HepG2 (cell line): ENCODE measurements at regions not wholly inside any gene's neighbourhood (a gene's known extent, or its start where the extent isn't known, plus 50 kb on each side); places are given as distances from the start of the nearest gene placed in this dataset.

Experiments
- ATAC-seq: fragments of 200-7000 bp; cut with Tn5 transposase; 3 replicates; pipeline ENCODE4 v1.9.1; 2020; ENCODE audit warnings: mild to moderate bottlenecking, moderate library complexity
- BruUV-seq: library from RNA; stranded (reverse); fragments of 400-500 nt; replicated peaks from 2 replicates; lab custom pipeline; 2021; lab: Mats Ljungman, UMichigan
- CTCF ChIA-PET: fragments of 300-600 bp; formaldehyde crosslinking; extraction: SDS; loops from one replicate; lab custom pipeline; 2021; ENCODE audit warnings: low total read pairs, inconsistent platforms, low intra/inter-chr PET ratio; lab: Yijun Ruan, JAX
- POLR2A ChIA-PET: fragments of 350-600 bp; sonication (Branson Sonifier 250); formaldehyde crosslinking; loops from one replicate; lab custom pipeline; 2020; ENCODE audit warnings: antibody characterized with exemption, inconsistent platforms; lab: Yijun Ruan, JAX
- DNase-seq: peaks from one replicate; pipeline ENCODE4 v3.0.0-alpha.2; 2015; ENCODE audit warnings: low spot score
- FAIRE-seq: peaks from 3 replicates; lab custom pipeline; 2011; peaks lifted over from hg19 to GRCh38; lab: Jason Lieb, UNC
- H2AFZ ChIP-seq: one replicate; pipeline ENCODE4 v1.6.1; 2011; ENCODE audit warnings: low read length, inconsistent platforms
- H3K27ac ChIP-seq: fragments of 300-600 bp; 3 replicates; pipeline ENCODE4 v1.8.0; 2011; ENCODE audit warnings: mixed run types, mild to moderate bottlenecking, mixed read lengths, low read length, inconsistent platforms; ENCODE audit not compliant: insufficient read depth; ENCODE audit errors: extremely low read length
- H3K27me3 ChIP-seq, 2 experiments: fragments of 200-600 bp in 1 of 2; 2 replicates in 1 of 2; 3 replicates in 1 of 2; pipeline versions ENCODE4 v1.6.0 to v1.8.0; 2011; ENCODE audit warnings: low read length in 2 of 2, mild to moderate bottlenecking in 2 of 2, moderate library complexity in 2 of 2, inconsistent platforms in 1 of 2; ENCODE audit not compliant: insufficient read depth in 2 of 2, control insufficient read depth in 1 of 2
- H3K36me3 ChIP-seq, 2 experiments: fragments of 200-600 bp in 1 of 2; replicated peaks in 1 of 2; 2 replicates in 1 of 2; 3 replicates in 1 of 2; pipeline versions ENCODE4 v1.5.1 to v1.8.0; 2011; ENCODE audit warnings: low read length in 2 of 2, inconsistent platforms in 1 of 2; ENCODE audit not compliant: insufficient read depth in 2 of 2, control insufficient read depth in 1 of 2
- H3K4me1 ChIP-seq: 2 replicates; pipeline ENCODE4 v1.5.1; 2012; ENCODE audit warnings: low read length, inconsistent platforms; ENCODE audit not compliant: insufficient read depth
- H3K4me2 ChIP-seq: 2 replicates; pipeline ENCODE4 v1.6.0; 2011; ENCODE audit warnings: low read depth, low read length, inconsistent platforms
- H3K4me3 ChIP-seq, 3 experiments: fragments of 200-600 bp in 1 of 3; sonication (generic), shearing (Covaris generic) in 1 of 3; replicated peaks in 1 of 3; 2 replicates each; pipeline ENCODE4 v1.5.1; 2011 to 2016; ENCODE audit warnings: low read length in 3 of 3, inconsistent platforms in 2 of 3, low read depth in 2 of 3, mild to moderate bottlenecking in 2 of 3, control low read depth in 1 of 3, mixed read lengths in 1 of 3; ENCODE audit not compliant: insufficient read depth in 1 of 3
- H3K79me2 ChIP-seq: one replicate; pipeline ENCODE4 v1.6.1; 2011; ENCODE audit warnings: low read length, inconsistent platforms; ENCODE audit not compliant: insufficient read depth
- H3K9ac ChIP-seq: 2 replicates; pipeline ENCODE4 v1.6.0; 2011; ENCODE audit warnings: mild to moderate bottlenecking, low read depth, low read length, inconsistent platforms; ENCODE audit not compliant: insufficient read depth
- H3K9me3 ChIP-seq: 2 replicates; pipeline ENCODE4 v1.5.1; 2012; ENCODE audit warnings: mild to moderate bottlenecking, low read length
- H4K20me1 ChIP-seq: 2 replicates; pipeline ENCODE4 v1.6.0; 2011; ENCODE audit warnings: inconsistent platforms, mild to moderate bottlenecking, low read length, moderate library complexity; ENCODE audit not compliant: insufficient read depth
- ELK4 ChIP-seq: sonication (generic); formaldehyde crosslinking; IDR thresholded peaks from 2 replicates; pipeline ENCODE4 v1.9.0; 2021; ENCODE audit warnings: missing genetic modification reagents, borderline replicate concordance
- FOSL2 ChIP-seq: sonication (generic); formaldehyde crosslinking; IDR thresholded peaks from 2 replicates; pipeline ENCODE4 v1.4.0; 2020; ENCODE audit warnings: missing genetic modification reagents
- FOXP1 ChIP-seq, 2 experiments: fragments of 450-650 bp in 1 of 2; IDR thresholded peaks; 2 replicates each; pipeline ENCODE4 v1.6.1; 2017 to 2018; ENCODE audit warnings: antibody characterized with exemption in 1 of 2
- HNF4A ChIP-seq: sonication (generic); formaldehyde crosslinking; IDR thresholded peaks from 2 replicates; pipeline ENCODE4 v1.4.0; 2020; ENCODE audit warnings: missing genetic modification reagents
- NFIB ChIP-seq: sonication (generic); formaldehyde crosslinking; IDR thresholded peaks from 2 replicates; pipeline ENCODE4 v1.9.0; 2021; ENCODE audit warnings: missing genetic modification reagents, mild to moderate bottlenecking, borderline replicate concordance
- PAXIP1 ChIP-seq: sonication (generic); formaldehyde crosslinking; conservative IDR thresholded peaks from 2 replicates; pipeline ENCODE4 v1.4.0; 2020; ENCODE audit warnings: mild to moderate bottlenecking, missing genetic modification reagents, moderate library complexity
- SALL1 ChIP-seq: sonication (generic); formaldehyde crosslinking; IDR thresholded peaks from 2 replicates; pipeline ENCODE4 v1.8.0; 2022; ENCODE audit warnings: mild to moderate bottlenecking, missing genetic modification reagents
- WGBS: methylation state at CpG from one replicate; pipeline ENCODE4 v1.1.6; 2017; ENCODE audit warnings: low lambda C conversion rate; 5-methylcytosine and 5-hydroxymethylcytosine counted together
- in situ Hi-C: cut with HindIII; loops from 2 replicates; pipeline ENCODE4 v1.10.0; 2017; ENCODE audit warnings: low pct_unique_long_range_greater_than_20kb; ENCODE audit not compliant: extremely low pct_ligation_motif_present
- intact Hi-C: fragments of 100-400 bp; cut with micrococcal nuclease; formaldehyde crosslinking; loops from one replicate; pipeline ENCODE4 v1.10.0; 2022; ENCODE audit not compliant: unreplicated experiment

GRCh38 chr12:16135323-16135722 is 142.2 kb downstream of the SLC15A5 start:
- peak; percentile 4 for DNase-seq
- no peaks in the 10 kb centered on the region for H4K20me1 ChIP-seq
- in situ Hi-C loops, result no loop called here
- intact Hi-C loops, result no loop called here
- H3K79me2 ChIP-seq, result no peaks in the 10 kb centered on the region
- ATAC-seq, result peak; percentile 38
- H2AFZ ChIP-seq, result no peak overlapping the region
- H3K27me3 ChIP-seq, result no peaks in the 10 kb centered on the region
- peaks cover 31% of the 10 kb centered on the region; the same call in 1 of the 2 replicates for H3K9me3 ChIP-seq
- no TSS peak for BruUV-seq
- WGBS, result 11% methylated on average over 2 of the region's 2 CpGs
- ChIA-PET POLR2A (no interaction called here), CTCF (no interaction called here)
- no peak overlapping the region for H3K27ac ChIP-seq
- FAIRE-seq, result no peak
- no peak overlapping the region for H3K4me2 ChIP-seq
- peaks cover 21% of the 10 kb centered on the region for H3K4me1 ChIP-seq
- no peak overlapping the region for H3K9ac ChIP-seq
- peak; percentile 15; the same call in 1 of the 2 replicates for TF ChIP-seq SALL1 (CRISPR knock-in tag)
- no peak for TF ChIP-seq ELK4 (CRISPR knock-in tag)
- TF ChIP-seq HNF4A (CRISPR knock-in tag), result peak; percentile 17; the same call in 1 of the 2 replicates
- TF ChIP-seq PAXIP1 (CRISPR knock-in tag), result 0 out of 2 replicates have a peak, but pooled peaks have one; percentile 23
- TF ChIP-seq FOSL2 (CRISPR knock-in tag), result peak; percentile 30; the same call in 1 of the 2 replicates
- no peak for TF ChIP-seq NFIB (CRISPR knock-in tag)
- no peak for TF ChIP-seq FOXP1 (IDR thresholded peaks at IDR 0.05)
- peak; percentile 28; the same call in 1 of the 2 replicates for TF ChIP-seq FOXP1 (CRISPR knock-in tag; IDR thresholded peaks at IDR 0.05)
- H3K36me3 ChIP-seq, result no peaks in the 10 kb centered on the region
- no peak overlapping the region for H3K4me3 ChIP-seq
